Stimulated activated CD4-positive, alpha-beta T cell treated with anti-CD3 and anti-CD28 coated beads, Interleukin-4, amount 100 ng/mL, for 24 hours (primary cell): ENCODE measurements at regions not wholly inside any gene's neighbourhood (a gene's known extent, or its start where the extent isn't known, plus 50 kb on each side); places are given as distances from the start of the nearest gene placed in this dataset.

Source experiments
- DNase-seq: peaks from one replicate; pipeline ENCODE4 v3.0.0-alpha.2; 2020

DNA sequence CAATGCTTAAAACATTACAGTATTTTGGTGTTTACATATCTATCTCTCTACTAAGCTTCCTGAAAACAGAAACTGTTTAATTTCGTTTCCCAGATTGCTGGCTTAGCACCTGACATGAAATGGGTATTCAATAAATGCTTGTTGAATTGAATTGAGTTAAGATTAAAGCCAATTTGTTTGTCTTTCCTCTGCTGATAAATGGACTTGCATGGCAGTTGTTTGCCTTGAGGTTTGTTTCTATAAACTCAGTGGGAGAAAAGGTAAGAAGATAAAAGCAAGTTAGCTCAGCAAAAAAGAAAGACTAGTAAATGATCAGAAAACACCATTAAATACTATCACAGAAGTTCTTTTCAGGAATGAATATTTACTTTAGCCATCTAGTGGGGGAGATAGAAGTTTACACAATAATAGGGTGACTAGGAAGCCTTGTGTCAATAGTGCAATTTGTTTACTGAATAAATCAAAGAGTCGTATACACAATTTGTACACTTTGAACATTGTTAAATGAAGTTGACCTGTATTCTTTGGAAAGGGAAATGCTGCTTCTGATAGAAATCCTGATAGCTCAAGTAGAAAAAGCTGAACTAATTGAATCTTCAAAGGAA lies 754.5 kb upstream of the FAM98A start:
- no peak for DNase-seq

DNA sequence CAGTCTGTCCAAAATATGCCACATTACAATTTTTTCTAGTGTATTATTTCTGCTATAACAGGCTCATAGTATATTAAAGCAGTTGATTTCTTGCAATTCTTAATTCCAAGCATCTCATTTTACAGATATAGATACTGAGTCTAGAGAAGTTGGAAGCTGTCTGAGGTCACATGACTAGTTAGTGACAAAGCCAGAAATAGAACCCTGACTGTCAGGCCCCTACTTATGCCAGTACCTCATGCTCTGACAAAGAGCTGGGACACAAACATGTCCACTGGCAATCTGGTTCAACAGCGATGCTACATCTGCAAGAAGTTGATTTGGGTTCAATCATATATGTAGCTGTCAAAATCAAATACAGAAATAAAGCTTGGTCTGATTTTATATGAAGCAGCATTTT lies 750.4 kb upstream of the FAM98A start:
- no peak for DNase-seq

DNA sequence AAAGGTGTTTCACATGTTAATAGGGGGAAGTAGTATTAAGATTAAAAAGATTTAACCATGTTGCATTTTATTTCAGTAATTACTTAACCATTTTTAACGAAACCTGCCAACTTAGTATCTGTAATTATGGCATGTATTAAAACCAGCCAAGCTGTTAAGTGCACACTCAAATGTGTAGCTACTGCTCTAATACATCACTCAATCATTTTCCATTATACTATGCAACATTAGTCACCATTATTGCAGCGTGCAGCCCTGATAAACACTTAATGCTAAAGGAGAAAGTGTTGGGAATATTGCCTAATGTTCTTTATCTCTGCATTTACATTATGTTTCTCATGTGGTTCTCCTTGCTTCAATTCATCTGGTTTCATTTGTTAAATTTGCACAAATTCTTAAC lies 745.9 kb upstream of the FAM98A start:
- no peak for DNase-seq

DNA sequence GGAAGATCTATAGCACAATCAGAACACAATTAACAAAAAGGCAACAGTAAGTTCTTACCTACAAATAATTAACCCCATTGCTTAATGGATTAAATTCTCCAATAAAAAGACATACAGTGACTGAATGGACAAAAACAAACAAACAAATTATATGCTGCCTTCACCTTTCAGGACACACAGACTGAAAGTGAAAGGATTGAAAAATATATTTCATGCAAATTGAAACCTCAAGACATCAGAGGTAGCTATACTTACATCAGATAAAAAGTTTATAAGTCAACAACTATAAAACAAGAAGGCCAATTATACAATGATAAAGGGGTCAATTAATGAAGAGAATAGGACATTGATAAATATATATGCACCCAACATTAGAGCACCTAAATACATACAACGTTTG lies 741.2 kb upstream of the FAM98A start:
- no peak for DNase-seq

DNA sequence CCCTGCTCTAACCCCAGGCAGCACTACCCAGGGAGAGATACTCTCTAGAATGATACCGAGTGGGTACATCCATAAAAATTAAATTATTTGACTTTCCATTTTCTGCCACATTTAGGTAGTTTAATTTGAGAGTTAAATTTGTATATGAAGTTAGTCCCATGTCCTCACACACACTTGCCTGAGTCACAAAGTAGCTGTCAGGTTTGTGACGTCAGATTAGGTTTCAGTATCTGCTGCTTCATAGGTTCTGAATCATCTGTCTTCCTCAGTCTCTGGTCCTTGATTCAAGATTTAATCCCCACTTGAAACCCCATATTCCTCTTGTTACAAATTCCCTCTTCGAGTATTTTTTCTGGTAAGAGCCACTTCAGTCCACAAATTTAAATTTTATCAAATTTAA lies 738.6 kb upstream of the FAM98A start:
- no peak for DNase-seq

DNA sequence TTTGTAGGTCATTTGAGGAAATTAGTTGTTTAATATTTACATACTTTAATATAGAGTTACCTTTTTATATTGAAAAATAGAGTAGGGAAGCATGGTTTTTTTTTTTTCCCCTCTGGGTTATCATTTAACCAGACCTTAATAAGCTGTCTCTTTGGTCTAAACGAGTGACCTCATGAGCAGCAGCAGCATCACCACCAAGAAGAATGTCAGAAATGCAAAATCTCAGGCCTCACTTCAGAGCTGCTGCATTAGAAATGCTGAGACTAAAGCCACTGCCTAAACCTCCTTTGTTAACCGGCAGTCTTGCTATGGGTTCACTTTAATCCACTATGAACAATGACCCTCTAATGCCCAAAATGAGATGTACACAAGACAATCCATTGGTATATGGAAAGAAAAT lies 733.7 kb upstream of the FAM98A start:
- no peak for DNase-seq

DNA sequence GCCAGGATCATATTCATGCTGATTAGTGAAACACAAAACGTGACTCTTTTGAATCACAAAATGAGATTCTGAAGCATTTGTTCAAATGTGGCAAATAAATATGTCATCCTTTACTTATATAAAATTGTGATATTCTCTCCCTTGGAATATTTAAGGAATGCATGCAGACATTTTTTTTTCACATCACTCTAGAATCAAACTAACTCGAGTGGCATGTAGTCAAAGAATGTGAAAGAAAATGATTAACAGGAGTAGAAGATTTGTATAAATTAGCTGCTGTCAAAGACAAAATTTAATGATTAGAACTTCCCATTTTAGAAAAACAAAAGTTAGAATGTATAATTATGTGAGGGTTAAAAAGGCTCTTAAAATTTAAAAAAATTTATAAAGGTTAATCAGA lies 721.0 kb upstream of the FAM98A start:
- no peak for DNase-seq

DNA sequence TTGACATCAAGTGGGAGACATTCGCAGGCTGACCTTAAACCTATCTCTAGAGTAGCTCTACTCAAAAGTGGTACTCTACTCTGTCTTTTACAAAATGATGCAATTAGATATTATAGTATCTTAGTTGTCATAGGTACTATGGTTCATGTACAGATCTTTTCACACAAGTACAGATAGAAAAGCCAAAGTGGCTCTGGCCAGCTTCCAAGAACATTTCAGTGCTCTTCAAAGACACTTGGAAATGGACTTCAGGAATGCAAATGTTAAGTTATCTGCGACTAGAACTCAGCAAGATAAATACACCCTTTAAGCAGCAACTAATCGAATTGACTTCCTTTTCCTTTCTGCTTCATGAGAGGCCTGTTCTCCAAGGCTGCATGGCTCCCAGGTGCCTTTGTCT lies 718.7 kb upstream of the FAM98A start:
- no peak for DNase-seq

DNA sequence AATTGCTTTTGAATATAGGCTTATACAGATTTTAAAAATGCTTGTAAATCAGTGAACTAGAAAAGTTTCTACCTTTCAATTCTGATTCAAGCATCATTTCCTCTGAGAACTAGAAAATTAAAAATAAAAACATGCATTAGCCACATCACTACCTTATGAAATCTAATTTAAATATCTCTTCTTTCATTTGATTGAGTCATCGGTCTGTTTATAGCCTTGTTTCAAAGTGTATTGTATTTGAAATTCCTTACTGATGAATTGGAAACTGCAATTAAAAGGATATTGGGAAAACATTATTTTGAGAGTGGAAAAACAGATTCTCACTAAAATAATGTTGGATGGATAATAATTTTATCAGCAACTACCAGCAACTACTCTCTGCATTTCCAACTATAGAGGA lies 717.7 kb upstream of the FAM98A start:
- no peak for DNase-seq

DNA sequence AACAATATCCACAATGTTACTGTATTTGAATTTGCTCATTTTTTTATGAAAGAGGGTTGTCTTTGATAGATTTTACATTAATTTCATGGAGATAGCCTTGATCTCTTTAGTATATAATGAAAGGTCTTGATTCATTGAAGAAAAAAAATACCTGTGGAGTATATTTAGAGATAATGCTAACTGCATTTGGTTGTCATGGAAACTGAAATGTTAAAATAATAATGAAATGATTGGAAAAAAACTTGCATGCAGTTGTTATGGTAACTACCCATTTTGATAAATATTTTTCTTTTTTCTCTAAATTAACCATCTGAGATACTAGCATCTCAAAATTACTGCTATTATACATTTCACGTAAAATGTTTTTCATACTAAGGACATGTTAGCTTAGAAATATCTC lies 712.7 kb upstream of the FAM98A start:
- DNase-seq, result no peak

DNA sequence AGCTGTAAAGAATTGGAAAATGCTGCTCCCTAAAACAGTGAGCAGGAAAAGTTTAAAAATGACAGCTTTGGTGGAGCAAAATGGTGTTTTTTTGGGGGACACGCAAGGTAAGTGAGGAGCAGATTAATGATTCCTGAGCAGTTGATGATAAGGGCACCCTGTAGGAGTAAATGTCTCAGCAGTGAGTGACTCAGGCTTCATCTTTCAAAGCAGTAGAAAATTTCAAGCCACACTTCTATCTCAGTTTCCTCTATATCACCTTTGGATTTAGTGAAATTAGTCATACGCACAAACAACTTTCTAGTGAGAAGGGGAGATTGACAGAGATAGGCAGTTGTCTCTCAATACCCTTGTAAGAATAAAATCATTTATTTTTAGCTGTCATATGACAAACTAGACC lies 709.0 kb upstream of the FAM98A start:
- no peak for DNase-seq

DNA sequence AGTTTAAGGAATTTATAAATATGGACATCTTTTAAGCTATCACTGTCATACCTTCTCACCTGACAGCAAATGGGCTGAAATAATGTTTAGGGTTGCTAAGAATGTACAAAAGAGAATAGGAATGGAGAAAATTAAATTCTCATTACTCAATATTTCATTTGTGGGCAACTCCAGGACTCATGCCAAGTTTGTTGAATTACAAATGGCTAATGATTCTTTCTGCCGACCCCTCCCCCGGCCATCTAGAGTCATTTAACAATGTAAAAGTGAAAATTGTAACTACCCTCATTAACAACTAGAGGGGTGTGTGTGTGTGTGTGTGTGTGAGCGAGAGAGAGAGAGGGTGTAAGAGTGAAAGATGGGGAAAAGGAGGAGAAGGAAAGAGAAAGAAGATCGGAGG lies 708.5 kb upstream of the FAM98A start:
- DNase-seq, result no peak

DNA sequence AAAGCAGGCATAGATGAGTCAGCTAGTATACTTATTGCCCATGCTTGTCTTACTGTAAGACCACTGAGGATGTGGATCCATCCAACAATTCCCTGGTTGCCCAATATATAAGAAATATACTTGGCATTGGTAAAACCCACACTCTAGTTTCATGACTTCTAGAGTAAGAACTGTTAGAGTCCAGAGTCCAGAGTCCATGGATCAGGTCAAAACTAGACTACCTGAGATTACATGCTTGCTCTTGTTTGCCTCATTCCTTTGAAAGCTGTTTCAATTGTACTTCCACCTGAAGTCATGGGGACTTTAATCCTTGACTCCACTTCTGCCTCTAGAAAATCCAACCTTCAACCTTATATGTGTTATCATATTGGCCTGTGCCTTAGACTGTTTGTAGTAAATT lies 707.6 kb upstream of the FAM98A start:
- no peak for DNase-seq

DNA sequence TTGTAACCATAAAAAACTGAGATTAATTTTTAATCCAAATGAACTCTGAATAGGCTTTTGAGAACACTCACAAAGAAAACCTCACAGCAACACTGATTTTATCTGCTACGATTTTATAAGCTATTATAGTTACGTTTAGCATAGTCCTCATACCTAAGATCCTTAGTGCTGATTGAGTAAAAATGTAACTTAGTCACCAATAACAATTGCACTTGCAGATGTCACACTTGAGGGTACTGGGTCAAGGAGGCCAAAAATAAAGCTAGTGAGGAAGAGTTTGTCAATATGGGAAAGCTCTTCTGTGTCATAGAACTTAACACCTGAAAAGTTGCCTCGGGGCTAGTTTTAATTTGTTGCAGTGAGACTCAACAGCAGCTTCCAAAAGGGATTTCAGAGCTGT lies 706.5 kb upstream of the FAM98A start:
- DNase-seq, result no peak

DNA sequence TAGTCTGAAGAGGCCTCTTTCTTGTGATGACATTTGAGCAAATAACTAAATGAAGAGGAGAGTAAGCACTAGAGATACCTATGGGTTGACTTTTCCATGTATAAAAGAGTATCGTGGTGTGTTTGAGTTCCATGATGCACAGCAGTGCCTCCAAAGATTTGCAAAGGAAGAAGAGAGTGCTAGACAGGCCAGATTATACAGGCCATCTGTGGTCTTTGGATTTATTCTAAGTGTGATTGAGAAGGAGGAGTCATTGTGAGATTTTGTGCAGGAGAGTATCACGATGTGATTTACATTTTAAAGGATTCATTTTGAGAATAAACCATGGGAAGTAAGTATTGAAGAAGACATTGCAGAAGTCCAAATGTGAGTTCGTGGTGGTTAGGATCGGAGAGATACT lies 695.9 kb upstream of the FAM98A start:
- DNase-seq, result no peak

DNA sequence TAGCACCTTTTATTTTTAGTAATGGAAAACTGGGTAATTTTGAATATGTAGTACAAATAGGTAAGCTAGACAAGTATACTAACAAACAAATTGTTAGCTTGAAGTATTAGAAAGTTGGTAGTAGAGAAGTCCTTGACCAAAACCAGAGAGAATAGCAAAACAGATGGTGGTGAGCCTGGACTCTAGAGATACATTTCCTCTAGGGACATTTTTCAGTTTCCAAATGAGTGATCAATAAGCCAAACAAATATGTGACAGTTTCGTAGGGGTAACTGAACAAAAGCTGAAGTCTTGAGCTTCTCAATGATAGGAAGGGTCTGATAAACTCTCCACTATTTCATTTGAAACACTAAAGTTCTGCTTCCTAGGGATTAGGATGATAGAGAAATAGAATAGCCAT lies 692.0 kb upstream of the FAM98A start:
- DNase-seq, result no peak

DNA sequence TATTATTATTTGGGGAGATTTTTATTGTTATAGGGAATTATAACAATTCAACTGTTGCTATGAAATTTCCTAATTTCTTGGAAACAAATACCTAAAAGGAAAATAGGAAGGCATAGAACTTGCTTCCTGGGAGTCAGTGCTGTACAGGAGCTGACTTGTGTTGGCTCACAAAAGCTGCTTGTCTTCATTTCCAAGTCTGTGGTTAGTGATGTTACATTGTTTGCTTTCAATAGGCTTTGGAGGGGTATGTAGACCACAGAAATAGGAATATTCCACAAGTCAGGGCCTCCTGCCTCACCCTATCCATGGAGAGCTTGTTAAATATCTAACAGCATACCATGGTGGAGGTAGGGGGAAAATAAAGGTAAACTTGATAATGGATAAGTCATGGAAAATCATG lies 688.9 kb upstream of the FAM98A start:
- DNase-seq, result no peak

DNA sequence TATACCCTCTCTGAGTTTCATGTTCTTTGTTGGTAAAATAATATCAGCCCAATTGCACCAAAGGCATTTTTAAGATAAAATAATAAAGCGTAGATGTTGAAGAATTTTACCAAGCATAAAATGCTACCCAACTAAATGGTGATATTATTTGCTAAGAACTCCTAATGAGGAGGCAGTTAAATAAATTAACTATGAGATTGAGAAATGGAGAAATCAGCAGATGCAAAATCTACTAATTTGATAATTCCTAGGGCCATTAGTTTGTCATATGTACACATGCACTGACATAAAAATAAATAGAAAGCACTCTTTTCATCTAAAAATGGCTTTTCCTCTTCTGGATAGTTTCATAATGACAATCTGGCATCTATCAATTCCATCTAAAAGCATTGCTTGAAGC lies 681.5 kb upstream of the FAM98A start:
- DNase-seq, result no peak

DNA sequence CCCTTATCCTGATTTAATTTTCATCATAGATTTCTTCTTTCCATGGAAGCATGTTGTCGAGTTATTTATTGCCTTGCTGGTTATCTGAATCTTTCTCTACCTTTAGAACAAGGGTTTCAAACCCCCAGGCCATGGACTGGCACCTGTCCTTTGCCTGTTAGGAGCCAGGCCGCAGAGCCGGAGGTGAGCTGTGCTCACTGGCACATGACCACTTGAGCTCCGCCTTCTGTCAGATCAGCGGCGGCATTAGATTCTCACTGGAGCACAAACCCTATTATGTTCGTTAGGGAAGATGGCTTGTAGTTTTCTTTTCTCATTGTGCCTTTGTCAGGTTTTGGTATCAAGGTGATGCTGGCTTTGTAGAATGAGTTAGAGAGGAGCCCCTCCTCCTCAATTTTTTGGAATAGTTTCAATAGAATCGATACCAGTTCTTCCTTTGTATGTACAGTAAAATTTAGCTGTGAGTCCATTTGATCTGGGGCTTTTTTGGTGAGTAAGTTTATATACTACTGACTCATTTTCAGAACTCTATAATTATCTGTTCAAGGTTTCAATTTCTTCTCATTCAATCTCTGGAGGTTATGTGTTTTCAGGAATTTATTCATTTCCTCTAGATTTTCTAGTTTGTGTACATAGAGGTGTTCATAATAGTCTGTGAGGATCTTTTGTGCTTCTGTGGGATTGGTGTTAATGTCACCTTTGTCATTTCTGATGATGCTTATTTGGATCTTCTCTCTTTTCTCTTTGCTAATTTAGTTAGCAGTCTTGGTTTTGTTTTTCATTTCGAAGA lies 668.0 kb upstream of the FAM98A start:
- no peak for DNase-seq

DNA sequence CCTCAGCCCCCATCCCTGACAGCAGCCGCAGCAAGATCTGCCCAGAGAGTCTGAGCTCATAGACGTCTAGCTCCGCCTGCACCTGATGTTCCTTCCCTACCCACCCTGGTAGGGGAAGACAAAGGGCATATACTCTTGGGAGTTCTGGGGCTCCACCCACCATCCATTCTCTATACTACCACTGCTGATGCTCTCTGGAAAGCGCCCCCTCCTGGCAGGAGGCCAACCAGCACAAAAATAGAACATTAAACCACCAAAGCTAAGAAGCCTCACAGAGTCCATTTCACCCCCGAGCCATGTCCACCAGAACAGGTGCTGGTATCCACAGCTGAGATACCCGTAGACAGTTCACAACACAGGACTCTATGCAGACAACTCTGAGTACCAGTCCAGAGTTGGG lies 662.6 kb upstream of the FAM98A start:
- no peak for DNase-seq

DNA sequence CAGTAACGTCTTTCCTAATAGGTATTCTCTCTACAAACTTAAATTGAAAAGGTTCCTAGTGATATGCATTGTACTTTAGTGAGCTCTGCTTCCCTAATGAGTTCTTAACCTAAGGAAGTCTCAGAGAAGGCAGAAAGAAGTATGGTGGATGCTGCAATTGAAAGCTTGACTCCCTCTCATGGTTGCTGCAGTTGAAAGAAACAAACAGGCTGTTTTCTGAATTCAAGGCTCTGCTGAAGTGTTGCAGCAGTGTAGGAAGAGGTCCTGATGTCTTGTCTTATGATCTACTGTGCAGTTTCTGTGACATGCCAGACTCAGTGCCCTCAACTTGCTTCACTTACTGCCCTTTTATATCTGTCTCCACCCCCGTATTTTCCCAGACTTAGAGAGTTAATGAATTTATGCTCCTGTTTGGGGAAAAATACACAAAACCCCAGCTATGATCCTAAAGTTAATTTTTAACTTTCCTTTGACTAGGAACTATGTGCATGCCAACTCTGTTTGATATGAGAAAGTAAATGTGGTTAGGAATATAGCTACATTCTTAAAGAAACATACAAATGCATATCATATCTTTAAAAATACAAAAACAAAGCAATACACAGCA lies 655.3 kb upstream of the FAM98A start:
- no peak for DNase-seq

DNA sequence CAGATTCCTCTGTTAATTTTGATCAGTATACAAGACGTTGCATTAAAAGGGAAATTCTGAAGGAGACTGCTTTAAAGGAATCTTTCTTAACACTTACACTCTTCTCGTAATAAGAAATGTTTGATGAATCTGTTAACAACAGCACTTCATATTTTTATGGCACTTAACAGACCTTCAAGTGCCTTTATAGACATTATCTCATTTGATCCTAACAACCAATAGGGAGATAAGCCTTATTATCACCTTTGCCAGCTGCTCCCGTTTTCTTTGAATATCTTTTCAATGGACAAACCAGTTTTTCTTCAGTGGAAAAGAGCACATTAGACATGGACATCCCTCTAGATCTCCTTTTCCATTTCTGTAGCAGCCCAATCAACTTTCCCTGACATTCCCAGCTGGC lies 653.0 kb upstream of the FAM98A start:
- no peak for DNase-seq

DNA sequence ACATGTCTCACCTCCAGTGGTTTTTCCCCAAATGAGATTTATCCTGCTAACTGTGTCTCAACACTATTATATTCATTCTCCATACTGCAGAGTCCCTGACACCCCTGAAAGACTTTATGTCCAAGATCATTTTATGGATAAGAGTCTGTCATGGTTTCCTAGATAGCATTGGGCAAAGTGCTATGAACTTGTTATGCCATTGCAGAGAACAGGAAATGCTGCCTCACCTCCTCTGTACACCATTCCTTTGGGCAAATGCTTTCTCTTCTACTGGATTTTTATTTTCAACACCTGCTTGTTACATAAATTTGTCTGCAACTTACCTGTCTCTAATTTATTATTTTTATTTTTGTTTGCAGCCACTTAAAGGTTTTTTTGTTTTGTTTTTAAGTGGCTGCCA lies 652.5 kb upstream of the FAM98A start:
- no peak for DNase-seq

DNA sequence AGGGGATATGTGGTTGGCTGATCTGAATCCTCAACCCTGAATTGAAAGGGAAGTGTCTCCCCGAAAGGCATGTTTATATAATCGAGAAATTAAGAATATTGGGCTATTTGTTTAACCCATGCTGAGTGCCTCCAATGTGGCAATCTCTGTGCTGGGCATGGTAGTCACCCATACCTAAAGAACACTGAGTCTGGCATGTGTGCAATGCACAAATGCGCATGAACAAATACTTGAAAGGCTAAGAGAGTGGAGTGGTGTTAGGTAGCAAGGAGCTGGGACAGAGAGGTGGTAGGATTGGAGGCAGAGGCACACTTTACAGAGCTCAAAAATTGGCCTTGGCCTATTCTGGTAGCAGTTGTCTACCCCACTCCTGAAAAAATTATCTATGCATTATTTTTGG lies 645.1 kb upstream of the FAM98A start:
- DNase-seq, result no peak

DNA sequence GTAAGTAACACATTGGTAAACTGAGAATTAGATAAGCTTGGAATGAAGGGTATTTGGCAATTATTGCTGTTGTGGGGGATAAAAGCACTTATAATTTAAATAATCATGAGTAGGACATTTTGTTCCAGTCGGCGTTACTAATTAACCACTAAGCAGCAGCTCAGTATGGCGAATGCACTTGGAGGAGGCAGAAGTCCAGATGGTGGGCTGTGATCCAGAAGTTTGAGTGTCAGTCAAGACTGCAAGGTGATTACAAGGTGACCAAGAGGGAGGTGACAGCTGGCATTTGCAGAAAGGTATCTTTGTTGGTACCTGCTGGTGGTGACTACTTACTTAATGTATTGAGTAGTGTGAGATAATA lies 643.6 kb upstream of the FAM98A start:
- no peak for DNase-seq
